NCI-H524 treated with DMSO at 0.1 percent for 48 hours (cell line): ENCODE measurements at regions not wholly inside any gene's neighbourhood (a gene's known extent, or its start where the extent isn't known, plus 50 kb on each side); places are given as distances from the start of the nearest gene placed in this dataset.

Source experiments
- DNase-seq: peaks from one replicate; lab custom pipeline; 2025; lab: John Stamatoyannopoulos, UW

DNA sequence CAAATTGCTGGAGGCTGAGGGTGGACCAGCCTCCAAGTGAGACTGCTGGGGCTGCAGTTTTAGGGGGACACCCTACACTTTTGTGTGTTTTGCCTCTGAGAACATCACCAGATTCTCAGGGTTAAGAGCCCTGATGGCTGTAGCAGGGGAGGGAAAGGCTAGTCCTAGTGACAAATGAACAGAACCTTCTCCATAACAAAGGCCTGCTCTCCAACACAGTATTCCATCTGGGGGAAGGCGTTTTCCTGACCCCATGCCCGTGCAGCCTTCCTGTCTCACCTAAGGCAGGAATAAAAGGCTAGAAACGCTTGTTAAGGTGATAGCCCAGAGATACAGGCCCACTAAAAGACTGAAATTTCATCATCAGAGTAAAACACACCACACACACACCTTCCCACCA lies 50.2 kb upstream of the NSMCE3 start:
- DNase-seq, result no peak
